Pancreas (tissue), 10 donors: ENCODE measurements at regions not wholly inside any gene's neighbourhood (a gene's known extent, or its start where the extent isn't known, plus 50 kb on each side); places are given as distances from the start of the nearest gene placed in this dataset.

Source experiments
- ATAC-seq, 4 donors: fragments of 200-7000 bp; cut with Tn5 transposase; one replicate each; pipeline versions ENCODE4 v1.8.0 to v1.9.1; 2020; ENCODE audit warnings: mild to moderate bottlenecking in 4 of 4, moderate library complexity in 4 of 4
- DNase-seq, 6 donors: peaks; one replicate each; pipeline ENCODE4 v3.0.0-alpha.2; 2020
- FAIRE-seq: peaks from 2 replicates; lab custom pipeline; 2012; peaks lifted over from hg19 to GRCh38; lab: Jason Lieb, UNC
- H3K27ac ChIP-seq, 4 donors: fragments of 200-600 bp; sonication (generic); 1 replicate in 3 of 4; 2 replicates in 1 of 4; pipeline versions ENCODE4 v1.5.0 to v1.8.0; 2020
- H3K27me3 ChIP-seq, 4 donors: fragments of 200-600 bp; one replicate each; pipeline ENCODE4 v1.8.0; 2021
- H3K36me3 ChIP-seq, 3 donors: fragments of 200-600 bp; sonication (generic) in 1 of 3; one replicate each; pipeline versions ENCODE4 v1.5.0 to v1.8.0; 2020 to 2021
- H3K4me1 ChIP-seq, 3 donors: fragments of 200-600 bp; one replicate each; pipeline ENCODE4 v1.8.0; 2021
- H3K4me3 ChIP-seq, 4 donors: fragments of 200-600 bp; sonication (generic) in 2 of 4; one replicate each; pipeline versions ENCODE4 v1.5.0 to v1.8.0; 2020 to 2021
- H3K9me3 ChIP-seq, 4 donors: fragments of 200-600 bp; one replicate each; pipeline ENCODE4 v1.8.0; 2021
- CTCF ChIP-seq, 4 donors: fragments of 200-600 bp; sonication (generic) in 3 of 4; IDR thresholded peaks; one replicate each; pipeline versions ENCODE4 v1.5.0 to v1.8.0; 2021; ENCODE audit warnings: antibody characterized with exemption in 4 of 4
- WGBS, 2 donors: extraction: QIAGEN DNeasy Blood & Tissue Kit; methylation state at CpG; one replicate each; pipeline ENCODE4 v1.1.7; 2013; 5-methylcytosine and 5-hydroxymethylcytosine counted together
- intact Hi-C, 3 donors: fragments of 100-400 bp; cut with DNase I; formaldehyde crosslinking; loops; one replicate each; pipeline versions ENCODE4 v1.11.1 to v1.14.2; 2022
- donor health status: healthy with polysubstance abuse.
- donor health status: DM: no; HTN: no; CAD: no; lungs with moderate emphysema.
- donor health status: DM: no; HTN: no; CAD: no.
- donor health status: control.
- donor health status: control.
- donor health status: Bipolar disorder and iron deficiency.
- donor health status: DM: yes; HTN: yes; CAD: no.
- donor health status: DM: no; HTN: no; CAD: no.
- donor health status: DM: no; HTN: no; CAD: no.
- donor health status: DM: yes; HTN: yes; CAD: no.

- no peak for DNase-seq
- H3K4me3 ChIP-seq: no peak overlapping the region
- no peaks in the 10 kb centered on the region for H3K9me3 ChIP-seq
- H3K36me3 ChIP-seq: no peaks in the 10 kb centered on the region
- no peak overlapping the region for H3K27ac ChIP-seq
- intact Hi-C loops: no loop called here
- H3K4me1 ChIP-seq: no peaks in the 10 kb centered on the region
- no peaks in the 10 kb centered on the region for H3K27me3 ChIP-seq
- FAIRE-seq: no peak
- ATAC-seq: no peak
- 83 to 88% methylated on average over 1 of the region's 1 CpG for WGBS, 2 donors
- no peak for TF ChIP-seq CTCF (IDR thresholded peaks at IDR 0.05)
These were observed 443.7 kb downstream of the GJA1 start for GRCh38 chr6:121879149-121879548.

- FAIRE-seq (no peak), DNase-seq (no peak), ATAC-seq (no peak)
- H3K4me3 ChIP-seq: no peak overlapping the region
- intact Hi-C loops: no loop called here
- no peak for TF ChIP-seq CTCF (IDR thresholded peaks at IDR 0.05)
- no peaks in the 10 kb centered on the region for H3K36me3 ChIP-seq
- H3K27me3 ChIP-seq: no peaks in the 10 kb centered on the region
- H3K27ac ChIP-seq: no peak overlapping the region
- no peaks in the 10 kb centered on the region for H3K4me1 ChIP-seq
- no peaks in the 10 kb centered on the region for H3K9me3 ChIP-seq
These were observed 445.4 kb downstream of the GJA1 start for GRCh38 chr6:121880831-121881230.

- Histone ChIP-seq H3K36me3 (no peaks in the 10 kb centered on the region), H3K27me3 (no peaks in the 10 kb centered on the region), H3K4me3 (no peak overlapping the region), H3K4me1 (no peaks in the 10 kb centered on the region), H3K27ac (no peak overlapping the region), H3K9me3 (no peaks in the 10 kb centered on the region)
- FAIRE-seq: no peak
- 81 to 85% methylated on average over 2 of the region's 2 CpGs for WGBS, 2 donors
- DNase-seq: no peak
- no peak for TF ChIP-seq CTCF (IDR thresholded peaks at IDR 0.05)
- no peak for ATAC-seq
- intact Hi-C loops: no loop called here
These were observed 446.7 kb downstream of the GJA1 start for GRCh38 chr6:121881974-121882667.

DNA sequence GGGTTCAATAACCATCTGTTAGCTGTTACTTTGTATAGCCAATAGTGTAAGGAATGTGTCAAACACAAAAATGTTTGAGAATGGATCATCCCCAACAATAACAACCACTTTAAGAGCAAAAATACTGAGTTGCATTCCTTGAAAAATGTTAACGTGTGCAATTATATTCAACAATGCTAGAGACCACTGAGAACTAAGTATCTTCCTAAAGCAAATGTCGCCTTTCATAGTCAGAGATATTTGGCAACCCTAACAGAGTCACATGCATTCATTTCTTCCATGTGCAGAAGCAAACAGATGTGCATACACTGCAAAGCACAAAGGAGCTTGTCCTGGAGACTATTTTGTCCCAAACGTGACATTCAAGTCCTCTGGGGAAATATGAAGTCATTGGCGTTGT lies 448.6 kb downstream of the GJA1 start:
- Histone ChIP-seq H3K4me3 (no peak overlapping the region), H3K4me1 (no peaks in the 10 kb centered on the region), H3K27me3 (no peaks in the 10 kb centered on the region), H3K9me3 (no peaks in the 10 kb centered on the region), H3K27ac (no peak overlapping the region), H3K36me3 (no peaks in the 10 kb centered on the region)
- intact Hi-C loops: no loop called here
- DNase-seq: no peak
- no peak for TF ChIP-seq CTCF (IDR thresholded peaks at IDR 0.05)
- 87 to 89% methylated on average over 4 of the region's 4 CpGs for WGBS, 2 donors
- FAIRE-seq: no peak
- no peak for ATAC-seq

DNA sequence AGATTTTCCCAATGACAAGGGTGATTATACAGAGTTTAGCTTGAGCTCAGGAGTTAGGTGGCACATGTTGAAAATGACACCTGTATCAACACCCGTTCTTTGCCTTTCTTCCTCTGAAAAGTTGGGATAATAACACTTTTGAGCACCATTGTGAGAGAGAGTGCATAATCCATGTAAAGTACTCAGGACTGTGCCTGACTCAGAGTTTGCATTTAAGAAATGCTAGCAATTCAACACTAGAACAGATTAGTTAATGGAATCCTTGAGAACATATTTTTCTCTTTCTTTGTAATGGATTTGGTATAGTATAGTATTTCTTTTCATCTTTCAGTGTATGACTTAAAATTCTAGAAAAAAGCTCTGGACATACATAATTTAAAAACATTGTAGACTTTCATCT lies 449.2 kb downstream of the GJA1 start:
- H3K36me3 ChIP-seq: no peaks in the 10 kb centered on the region
- no peaks in the 10 kb centered on the region for H3K4me1 ChIP-seq
- ATAC-seq (no peak), FAIRE-seq (no peak), DNase-seq (no peak)
- 83 to 86% methylated on average over 1 of the region's 1 CpG for WGBS, 2 donors
- TF ChIP-seq CTCF (IDR thresholded peaks at IDR 0.05): no peak
- intact Hi-C loops: no loop called here
- no peak overlapping the region for H3K27ac ChIP-seq
- H3K27me3 ChIP-seq: no peaks in the 10 kb centered on the region
- H3K9me3 ChIP-seq: no peaks in the 10 kb centered on the region
- H3K4me3 ChIP-seq: no peak overlapping the region
